HepG2 (cell line): ENCODE measurements at regions not wholly inside any gene's neighbourhood (a gene's known extent, or its start where the extent isn't known, plus 50 kb on each side); places are given as distances from the start of the nearest gene placed in this dataset.

Experiments
- PHF5A ChIP-seq: IDR thresholded peaks from one replicate; pipeline ENCODE4 v1.6.1; 2018; ENCODE audit warnings: low read depth, missing genetic modification reagents; ENCODE audit not compliant: unreplicated experiment
- ZNF234 ChIP-seq: sonication (generic); formaldehyde crosslinking; conservative IDR thresholded peaks from 2 replicates; pipeline ENCODE4 v1.5.1; 2020; ENCODE audit warnings: mild to moderate bottlenecking, missing genetic modification reagents
- ZNF776 ChIP-seq: sonication (generic); formaldehyde crosslinking; IDR thresholded peaks from 2 replicates; pipeline ENCODE4 v1.4.0; 2020; ENCODE audit warnings: mild to moderate bottlenecking, missing genetic modification reagents

DNA sequence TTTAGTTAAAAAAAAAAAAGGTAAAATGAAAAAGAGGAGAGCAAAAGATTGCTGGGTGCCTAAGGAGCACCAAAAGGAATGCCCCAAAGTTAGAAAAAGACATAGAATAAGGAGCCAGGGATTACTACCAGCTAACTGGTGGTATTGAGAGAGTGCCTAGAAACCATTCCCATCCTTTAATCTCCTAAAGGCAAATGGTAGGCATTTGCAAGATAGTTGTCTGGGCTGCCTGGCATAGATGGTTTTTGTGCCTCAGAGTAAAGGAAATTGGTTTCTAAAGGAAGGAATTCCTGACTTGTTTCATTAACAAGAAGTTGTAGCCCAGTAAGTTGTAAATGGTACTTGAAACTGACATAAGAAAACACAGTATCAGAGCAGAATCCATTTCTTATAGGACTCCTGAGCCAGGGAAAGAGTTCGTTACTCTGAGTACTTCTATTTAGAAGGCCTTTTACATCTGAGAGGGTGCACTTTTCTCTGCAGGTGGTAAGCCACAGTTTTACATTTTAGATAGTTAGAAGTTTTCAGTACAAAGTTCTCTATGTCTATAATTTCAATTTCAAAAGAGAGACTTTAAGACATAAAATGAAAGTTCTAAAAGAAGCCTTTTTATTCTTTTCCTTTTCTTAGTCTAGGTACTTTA is 92.6 kb downstream of the OLFM4 start:
- TF ChIP-seq ZNF776 (CRISPR knock-in tag) (no peak), ZNF234 (no peak), PHF5A (CRISPR knock-in tag) (no peak)
